ENCODE measurements at regions not wholly inside any gene's neighbourhood (a gene's known extent, or its start where the extent isn't known, plus 50 kb on each side); places are given as distances from the start of the nearest gene placed in this dataset.

DNA sequence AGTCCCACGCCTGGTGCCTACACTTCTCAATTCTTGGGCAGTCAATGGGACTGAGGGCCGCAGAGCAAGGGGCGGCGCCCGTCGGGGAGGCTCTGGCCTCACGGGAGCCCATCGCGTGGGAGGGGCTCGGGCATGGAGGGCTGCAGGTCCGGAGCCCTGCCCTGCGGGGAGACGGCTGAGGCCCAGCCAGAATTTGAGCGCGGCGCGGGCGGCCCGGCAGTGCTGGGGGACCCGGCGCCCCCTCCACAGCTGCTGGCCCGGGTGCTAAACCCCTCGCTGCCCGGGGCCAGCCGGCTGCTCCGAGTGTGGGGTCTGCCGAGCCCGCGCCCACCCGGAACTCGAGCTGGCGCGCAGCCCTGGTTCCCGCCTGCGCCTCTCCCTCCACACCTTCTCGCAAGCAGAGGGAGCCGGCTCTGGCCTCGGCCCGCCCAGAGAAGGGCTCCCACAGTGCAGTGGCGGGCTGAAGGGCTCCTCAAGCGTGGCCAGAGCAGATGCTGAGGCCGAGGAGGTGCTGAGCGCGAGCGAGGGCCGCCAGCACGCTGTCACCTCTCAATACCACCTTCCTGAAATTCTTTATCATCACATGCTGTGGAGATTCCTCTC is 58.5 kb downstream of the BAK1 start (continued):
- TF ChIP-seq, protein P1, sequence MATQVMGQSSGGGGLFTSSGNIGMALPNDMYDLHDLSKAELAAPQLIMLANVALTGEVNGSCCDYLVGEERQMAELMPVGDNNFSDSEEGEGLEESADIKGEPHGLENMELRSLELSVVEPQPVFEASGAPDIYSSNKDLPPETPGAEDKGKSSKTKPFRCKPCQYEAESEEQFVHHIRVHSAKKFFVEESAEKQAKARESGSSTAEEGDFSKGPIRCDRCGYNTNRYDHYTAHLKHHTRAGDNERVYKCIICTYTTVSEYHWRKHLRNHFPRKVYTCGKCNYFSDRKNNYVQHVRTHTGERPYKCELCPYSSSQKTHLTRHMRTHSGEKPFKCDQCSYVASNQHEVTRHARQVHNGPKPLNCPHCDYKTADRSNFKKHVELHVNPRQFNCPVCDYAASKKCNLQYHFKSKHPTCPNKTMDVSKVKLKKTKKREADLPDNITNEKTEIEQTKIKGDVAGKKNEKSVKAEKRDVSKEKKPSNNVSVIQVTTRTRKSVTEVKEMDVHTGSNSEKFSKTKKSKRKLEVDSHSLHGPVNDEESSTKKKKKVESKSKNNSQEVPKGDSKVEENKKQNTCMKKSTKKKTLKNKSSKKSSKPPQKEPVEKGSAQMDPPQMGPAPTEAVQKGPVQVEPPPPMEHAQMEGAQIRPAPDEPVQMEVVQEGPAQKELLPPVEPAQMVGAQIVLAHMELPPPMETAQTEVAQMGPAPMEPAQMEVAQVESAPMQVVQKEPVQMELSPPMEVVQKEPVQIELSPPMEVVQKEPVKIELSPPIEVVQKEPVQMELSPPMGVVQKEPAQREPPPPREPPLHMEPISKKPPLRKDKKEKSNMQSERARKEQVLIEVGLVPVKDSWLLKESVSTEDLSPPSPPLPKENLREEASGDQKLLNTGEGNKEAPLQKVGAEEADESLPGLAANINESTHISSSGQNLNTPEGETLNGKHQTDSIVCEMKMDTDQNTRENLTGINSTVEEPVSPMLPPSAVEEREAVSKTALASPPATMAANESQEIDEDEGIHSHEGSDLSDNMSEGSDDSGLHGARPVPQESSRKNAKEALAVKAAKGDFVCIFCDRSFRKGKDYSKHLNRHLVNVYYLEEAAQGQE (tag by site-specific recombination; IDR thresholded peaks at IDR 0.05): no peak
- TF ChIP-seq PATZ1 (tag by site-specific recombination; IDR thresholded peaks at IDR 0.05): no peak
- TF ChIP-seq, protein P2, sequence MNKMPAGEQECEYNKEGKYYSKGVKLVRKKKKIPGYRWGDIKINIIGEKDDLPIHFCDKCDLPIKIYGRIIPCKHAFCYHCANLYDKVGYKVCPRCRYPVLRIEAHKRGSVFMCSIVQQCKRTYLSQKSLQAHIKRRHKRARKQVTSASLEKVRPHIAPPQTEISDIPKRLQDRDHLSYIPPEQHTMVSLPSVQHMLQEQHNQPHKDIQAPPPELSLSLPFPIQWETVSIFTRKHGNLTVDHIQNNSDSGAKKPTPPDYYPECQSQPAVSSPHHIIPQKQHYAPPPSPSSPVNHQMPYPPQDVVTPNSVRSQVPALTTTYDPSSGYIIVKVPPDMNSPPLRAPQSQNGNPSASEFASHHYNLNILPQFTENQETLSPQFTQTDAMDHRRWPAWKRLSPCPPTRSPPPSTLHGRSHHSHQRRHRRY (tag by site-specific recombination; IDR thresholded peaks at IDR 0.05): no peak
- no peak for TF ChIP-seq ZNF555 (tag by site-specific recombination; conservative IDR thresholded peaks at IDR 0.05)
- no peak for TF ChIP-seq OVOL3 (tag by site-specific recombination; IDR thresholded peaks at IDR 0.05)
- TF ChIP-seq ZNF571 (tag by site-specific recombination; IDR thresholded peaks at IDR 0.05): no peak
